IPS-NIHi11 (cell line): ENCODE measurements at regions not wholly inside any gene's neighbourhood (a gene's known extent, or its start where the extent isn't known, plus 50 kb on each side); places are given as distances from the start of the nearest gene placed in this dataset.

Source experiments
- DNase-seq: peaks from one replicate; pipeline ENCODE4 v3.0.0; 2012; ENCODE audit warnings: mixed read lengths, low spot score

DNA sequence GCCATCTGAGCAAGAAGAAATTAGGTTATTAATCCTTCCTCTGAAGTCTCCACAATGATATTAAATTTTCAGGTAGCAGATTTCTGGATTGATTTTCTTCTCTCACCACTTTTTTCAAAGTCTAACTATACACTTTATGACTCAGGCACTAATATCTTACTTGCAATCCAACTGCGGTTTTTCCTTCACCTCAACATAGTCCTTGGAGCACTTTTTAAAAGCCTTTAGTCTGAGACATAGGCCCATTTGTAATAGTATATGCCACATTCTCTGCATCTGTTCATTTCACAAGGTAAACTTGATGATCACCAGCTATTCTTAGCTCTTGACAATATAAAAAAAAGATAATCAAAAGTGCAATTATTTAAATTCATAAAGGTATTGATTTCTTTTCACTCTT, 55.9 kb upstream of the EDNRA start:
- no peak for DNase-seq

DNA sequence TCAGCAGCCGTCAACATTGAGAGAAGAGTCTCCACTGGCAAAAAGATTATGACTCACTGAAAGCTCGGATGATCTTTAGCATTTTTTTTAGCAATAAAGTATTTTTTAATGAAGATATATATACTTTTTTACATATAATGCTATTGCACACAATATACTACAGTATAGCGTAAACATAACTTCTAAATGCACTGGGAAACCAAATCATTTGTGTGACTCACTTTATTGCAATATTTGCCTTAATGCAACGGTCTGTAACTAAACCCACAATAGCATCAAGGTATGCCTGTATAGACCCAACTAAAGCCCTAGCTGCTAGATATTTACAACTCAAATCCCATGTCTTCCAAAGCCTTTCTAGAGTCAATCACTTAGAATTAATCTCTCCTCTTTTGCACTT, 52.3 kb upstream of the EDNRA start:
- no peak for DNase-seq

DNA sequence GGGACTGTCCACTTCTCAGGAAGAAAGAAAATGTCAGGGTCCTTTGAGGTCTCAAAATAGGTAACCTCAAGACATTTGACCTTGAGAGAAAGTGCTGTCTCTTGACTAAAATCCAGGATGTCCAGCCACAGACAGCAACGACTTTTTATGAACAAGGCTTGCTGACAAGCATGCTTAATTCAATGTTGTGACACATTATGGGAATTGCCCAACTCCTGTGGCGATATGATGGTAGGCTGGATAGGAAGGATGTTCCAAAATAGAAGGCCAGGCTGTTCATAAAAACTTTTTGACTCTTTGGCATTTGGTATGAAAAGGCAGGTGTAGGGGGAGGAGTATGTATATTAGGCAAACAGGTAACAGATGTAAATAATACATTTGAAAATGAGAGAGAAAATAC, 50.8 kb upstream of the EDNRA start:
- DNase-seq: no peak
